SJSA1 (cell line): ENCODE measurements at regions not wholly inside any gene's neighbourhood (a gene's known extent, or its start where the extent isn't known, plus 50 kb on each side); places are given as distances from the start of the nearest gene placed in this dataset.
"Not testable (repeated sequence)": the region's sequence is repeated elsewhere in the genome, so short reads cannot be mapped to it uniquely, and the experiment has no call there.

Experiments
- DNase-seq, 2 experiments: peaks; one replicate each; pipeline ENCODE4 v3.0.0-alpha.2; 2015 to 2020; ENCODE audit warnings: low spot score in 2 of 2, low read depth in 1 of 2
- H3K27ac ChIP-seq: fragments of 250-450 bp; sonication (Bioruptor Pico); 2 replicates; pipeline ENCODE4 v1.5.1; 2020; ENCODE audit warnings: mild to moderate bottlenecking, moderate library complexity
- H3K27me3 ChIP-seq: fragments of 250-450 bp; sonication (Bioruptor Pico); replicated peaks from 2 replicates; pipeline ENCODE4 v1.5.1; 2020; ENCODE audit warnings: mild to moderate bottlenecking, moderate library complexity
- H3K36me3 ChIP-seq: fragments of 250-450 bp; sonication (Bioruptor Pico); 2 replicates; pipeline ENCODE4 v1.5.1; 2020; ENCODE audit warnings: mild to moderate bottlenecking
- H3K4me1 ChIP-seq: fragments of 250-450 bp; sonication (Bioruptor Pico); replicated peaks from 2 replicates; pipeline ENCODE4 v1.6.1; 2021; ENCODE audit warnings: mild to moderate bottlenecking
- H3K4me3 ChIP-seq: fragments of 250-450 bp; sonication (Bioruptor Pico); 2 replicates; pipeline ENCODE4 v1.5.1; 2020; ENCODE audit warnings: mild to moderate bottlenecking
- H3K9me3 ChIP-seq: fragments of 250-450 bp; sonication (Bioruptor Pico); replicated peaks from 2 replicates; pipeline ENCODE4 v1.5.1; 2020; ENCODE audit warnings: mild to moderate bottlenecking

DNA sequence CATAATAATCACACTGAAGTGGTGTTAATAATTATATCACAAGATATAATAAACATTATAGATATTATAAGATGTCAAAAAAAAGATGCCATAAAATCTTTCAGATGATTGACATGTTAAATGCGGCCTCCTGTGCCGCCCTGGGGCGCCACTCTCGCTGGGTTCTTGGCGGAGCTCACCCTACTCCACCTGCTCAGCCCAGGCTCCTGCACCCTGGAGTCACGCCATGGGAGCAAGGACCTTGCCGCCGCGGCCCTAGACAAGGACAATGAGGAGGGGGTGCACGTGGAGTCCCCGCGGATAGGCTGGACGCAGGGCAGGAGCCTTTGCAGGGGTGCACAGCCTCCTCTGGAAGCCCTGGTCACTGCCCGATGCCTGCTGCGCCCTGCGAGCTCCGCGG lies 77.5 kb upstream of the ZNF337 start:
- not testable (repeated sequence) for H3K27ac ChIP-seq, DNase-seq, H3K27me3 ChIP-seq, H3K4me3 ChIP-seq, H3K9me3 ChIP-seq, H3K4me1 ChIP-seq, H3K36me3 ChIP-seq

DNA sequence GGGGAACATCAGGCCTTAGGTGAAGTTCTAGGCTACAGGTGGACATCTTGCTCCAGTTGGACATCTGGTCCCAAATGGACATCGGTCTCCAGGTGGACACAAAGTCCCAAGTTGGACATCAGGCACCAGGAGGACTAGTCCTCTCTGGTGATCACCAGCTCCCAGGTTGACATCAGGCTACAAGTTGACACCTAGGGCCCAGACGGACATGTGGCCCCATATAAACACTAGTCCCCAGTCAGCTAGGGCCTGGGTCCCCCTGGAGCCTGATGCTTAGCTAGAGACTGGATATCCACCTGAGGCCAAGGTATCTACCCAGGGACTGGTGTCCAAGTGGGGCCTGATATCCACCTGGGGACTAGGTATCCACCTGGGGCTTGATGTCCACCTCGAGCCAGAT lies 75.8 kb upstream of the ZNF337 start:
- not testable (repeated sequence) for H3K27ac ChIP-seq, H3K9me3 ChIP-seq, H3K4me3 ChIP-seq, H3K4me1 ChIP-seq, H3K36me3 ChIP-seq, DNase-seq, H3K27me3 ChIP-seq

DNA sequence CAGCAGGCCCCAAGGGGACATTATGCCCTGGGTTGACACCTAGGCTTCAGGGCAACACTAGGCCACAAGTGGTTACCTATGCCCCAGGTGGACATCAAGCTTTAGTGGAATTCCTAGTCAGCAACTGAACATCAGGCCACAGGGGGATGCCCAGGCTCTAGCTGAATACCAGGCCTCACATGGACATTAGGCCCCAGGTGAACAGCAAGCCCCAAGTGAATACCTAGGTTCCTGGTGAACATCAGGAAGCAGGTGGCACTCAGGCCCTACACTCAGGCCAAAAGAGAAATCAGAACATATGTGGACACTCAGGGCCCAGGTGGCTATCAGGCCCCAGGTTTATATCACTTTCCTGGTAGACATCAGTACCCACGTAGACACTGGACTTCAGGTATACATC lies 75.2 kb upstream of the ZNF337 start:
- not testable (repeated sequence) for H3K4me3 ChIP-seq, H3K4me1 ChIP-seq, H3K9me3 ChIP-seq, H3K27ac ChIP-seq, H3K36me3 ChIP-seq, H3K27me3 ChIP-seq, DNase-seq

DNA sequence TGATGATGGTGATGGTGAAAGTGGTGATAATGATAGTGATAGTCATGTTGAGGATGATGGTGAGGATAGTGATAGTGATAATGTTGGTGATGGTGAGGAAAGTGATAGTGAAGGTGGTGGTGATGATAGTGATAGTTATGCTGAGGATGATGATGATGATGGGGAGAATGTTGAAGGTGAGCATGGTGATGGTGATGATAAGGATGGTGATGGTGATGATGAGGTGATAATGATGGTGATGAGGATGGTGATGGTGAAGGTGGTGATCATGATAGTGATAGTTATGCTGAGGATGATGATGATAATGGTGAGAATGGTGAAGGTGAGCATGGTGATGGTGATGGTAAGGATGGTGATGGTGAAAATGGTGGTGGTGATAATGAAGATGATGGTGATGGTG lies 64.9 kb upstream of the ZNF337 start:
- Histone ChIP-seq H3K4me1 (no peaks in the 10 kb centered on the region), H3K27me3 (no peaks in the 10 kb centered on the region), H3K9me3 (no peaks in the 10 kb centered on the region), H3K36me3 (no peaks in the 10 kb centered on the region), H3K4me3 (no peak overlapping the region), H3K27ac (no peak overlapping the region)
- no peak for DNase-seq

DNA sequence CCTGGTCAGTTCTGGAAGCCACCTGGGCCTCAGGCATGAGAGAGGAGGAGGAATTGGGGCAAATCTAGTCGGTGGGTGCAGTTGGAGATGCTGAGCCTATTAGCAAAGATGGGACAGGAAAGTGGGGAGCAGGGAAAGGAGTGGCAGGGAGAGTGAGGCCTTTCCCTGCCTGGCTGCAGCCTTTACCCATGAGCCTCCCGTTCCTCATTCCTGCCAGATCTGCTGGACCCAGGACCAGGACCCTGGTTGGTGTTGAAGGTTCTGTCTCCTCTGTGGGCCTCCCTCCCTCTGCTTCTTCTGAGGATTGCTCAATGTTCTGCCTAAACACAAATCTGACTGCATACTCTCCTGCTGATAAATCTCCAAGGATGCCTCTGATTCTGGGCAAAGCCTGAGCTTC lies 64.4 kb upstream of the ZNF337 start:
- not testable (repeated sequence) for H3K4me1 ChIP-seq, H3K36me3 ChIP-seq, H3K27ac ChIP-seq, H3K27me3 ChIP-seq, H3K4me3 ChIP-seq, DNase-seq, H3K9me3 ChIP-seq

DNA sequence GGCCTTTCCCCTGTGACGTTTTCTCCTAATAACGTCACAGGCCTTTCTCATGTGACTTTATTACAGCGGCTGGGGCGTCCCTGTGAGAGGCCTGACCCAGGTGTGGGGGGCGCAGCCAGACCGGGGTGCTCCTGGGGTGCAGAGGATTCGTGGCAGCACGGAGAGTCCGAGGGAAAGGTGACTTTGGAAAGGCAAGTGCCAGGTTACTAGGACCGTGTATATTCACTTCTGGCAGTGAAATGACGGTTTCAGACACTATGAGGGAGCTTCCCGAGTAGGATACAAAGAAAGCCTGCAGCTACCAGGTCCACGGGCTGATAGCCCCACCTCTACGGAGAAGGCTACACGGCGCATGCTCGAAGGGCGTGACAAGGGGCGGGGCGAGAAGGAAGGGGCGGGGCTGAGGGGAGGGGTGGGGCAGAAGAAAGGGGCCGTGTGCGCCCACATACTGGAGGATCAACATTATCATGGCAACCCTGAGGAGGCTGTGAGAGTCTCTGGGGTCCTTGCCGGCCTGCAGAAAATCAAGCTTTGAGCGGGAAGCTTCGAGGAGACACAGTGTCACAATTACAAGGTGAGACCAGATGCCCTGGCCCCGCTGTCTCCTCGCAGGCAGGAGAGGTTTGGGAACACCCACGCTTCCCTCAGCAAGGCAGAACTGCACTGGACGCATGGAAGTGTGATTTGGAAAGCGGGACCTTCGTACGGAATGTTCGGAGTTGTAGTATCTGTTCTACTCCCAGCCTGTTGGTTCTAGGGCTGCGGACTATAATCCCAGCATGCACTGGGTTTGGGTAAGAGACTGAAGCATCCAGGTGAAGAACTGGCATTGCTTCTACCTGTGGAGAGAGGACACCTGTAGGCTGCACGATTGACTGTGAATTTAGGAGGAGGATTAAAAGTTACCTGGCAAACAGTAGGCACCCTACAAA lies 54.4 kb upstream of the ZNF337 start:
- Histone ChIP-seq H3K27me3 (peaks cover 4% of the 10 kb centered on the region; the same call in 1 of the 2 replicates), H3K4me1 (no peaks in the 10 kb centered on the region), H3K9me3 (no peaks in the 10 kb centered on the region), H3K27ac (no peak overlapping the region), H3K36me3 (no peaks in the 10 kb centered on the region), H3K4me3 (no peak overlapping the region)
- DNase-seq = no peak

DNA sequence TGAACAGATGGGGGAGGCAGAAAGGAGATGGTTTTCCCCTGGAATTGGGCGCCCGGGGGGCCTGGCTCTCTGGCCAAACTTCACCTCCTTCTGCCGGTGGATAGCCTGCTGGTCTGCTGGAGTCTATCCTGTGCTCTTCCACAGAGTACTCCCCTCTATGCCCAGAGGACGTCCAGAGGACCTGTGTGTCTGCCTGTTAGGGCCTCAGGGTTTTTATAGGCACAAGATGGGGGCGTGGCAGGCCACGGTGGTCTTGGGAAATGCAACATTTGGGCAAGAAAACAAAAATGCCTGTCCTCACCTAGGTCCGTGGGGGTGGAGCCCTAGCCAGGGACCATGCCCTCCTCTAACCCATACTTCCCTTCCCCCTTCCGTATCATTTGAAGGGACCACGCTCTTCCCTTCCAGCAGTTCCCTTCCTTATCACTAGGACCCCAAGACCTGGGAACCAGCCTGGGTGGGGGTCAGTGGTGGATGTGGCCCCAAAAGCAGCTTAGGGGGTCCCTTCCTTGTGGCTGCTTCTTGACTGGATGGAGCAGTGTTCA lies 53.6 kb upstream of the ZNF337 start:
- Histone ChIP-seq H3K27me3 (peaks cover 4% of the 10 kb centered on the region; the same call in 1 of the 2 replicates), H3K27ac (no peak overlapping the region), H3K4me1 (no peaks in the 10 kb centered on the region), H3K4me3 (no peak overlapping the region), H3K36me3 (no peaks in the 10 kb centered on the region), H3K9me3 (no peaks in the 10 kb centered on the region)
- DNase-seq = no peak

DNA sequence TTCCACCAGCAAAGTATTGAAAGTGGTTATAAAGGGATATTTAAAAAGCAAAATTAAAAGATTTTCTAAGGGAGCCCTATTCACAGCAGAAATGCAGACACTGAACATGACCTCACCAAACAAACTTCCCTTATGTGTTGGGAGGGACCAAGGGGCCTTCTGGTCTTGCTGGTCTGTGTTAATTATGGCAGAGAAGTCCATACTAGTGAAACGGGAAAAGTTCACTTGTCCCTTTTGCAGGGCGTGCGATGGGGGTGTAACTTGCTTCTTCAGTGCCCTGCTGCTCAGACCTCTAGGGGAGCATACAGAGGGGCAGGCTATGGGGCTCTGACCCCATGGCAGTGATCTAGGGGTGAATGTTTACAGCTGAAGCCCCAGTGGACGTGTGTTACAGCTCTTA lies 53.0 kb upstream of the ZNF337 start:
- Histone ChIP-seq H3K4me1 (no peaks in the 10 kb centered on the region), H3K27ac (no peak overlapping the region), H3K36me3 (no peaks in the 10 kb centered on the region), H3K9me3 (no peaks in the 10 kb centered on the region), H3K27me3 (peaks cover 4% of the 10 kb centered on the region; the same call in 1 of the 2 replicates), H3K4me3 (no peak overlapping the region)
- DNase-seq = no peak
